ENCODE measurements at regions not wholly inside any gene's neighbourhood (a gene's known extent, or its start where the extent isn't known, plus 50 kb on each side); places are given as distances from the start of the nearest gene placed in this dataset.

DNA sequence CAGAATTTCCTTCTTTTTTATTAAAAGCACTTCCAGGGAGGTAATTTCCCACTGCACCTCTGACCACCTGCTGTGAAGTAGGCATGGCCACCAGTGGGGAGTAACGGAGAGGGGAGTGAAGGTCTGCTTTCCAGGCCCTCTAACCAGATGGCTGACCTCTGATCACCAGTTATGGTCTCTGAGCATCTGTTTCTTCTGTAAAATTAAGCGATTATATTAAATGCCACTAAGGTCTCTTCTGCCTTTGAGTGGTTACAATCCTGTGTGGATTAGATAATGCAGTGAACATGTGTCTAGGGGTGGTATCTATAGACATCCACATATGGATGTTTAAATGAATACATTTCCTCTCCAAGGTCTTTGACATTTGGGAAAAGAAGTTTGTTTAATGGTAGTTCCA, 199.6 kb downstream of the HERPUD2 start:
- no peak for TF ChIP-seq EZH2 (IDR thresholded peaks at IDR 0.05; ENCODE audit: borderline replicate concordance, low read depth, low read length, severe bottlenecking)
- TF ChIP-seq, protein P1, sequence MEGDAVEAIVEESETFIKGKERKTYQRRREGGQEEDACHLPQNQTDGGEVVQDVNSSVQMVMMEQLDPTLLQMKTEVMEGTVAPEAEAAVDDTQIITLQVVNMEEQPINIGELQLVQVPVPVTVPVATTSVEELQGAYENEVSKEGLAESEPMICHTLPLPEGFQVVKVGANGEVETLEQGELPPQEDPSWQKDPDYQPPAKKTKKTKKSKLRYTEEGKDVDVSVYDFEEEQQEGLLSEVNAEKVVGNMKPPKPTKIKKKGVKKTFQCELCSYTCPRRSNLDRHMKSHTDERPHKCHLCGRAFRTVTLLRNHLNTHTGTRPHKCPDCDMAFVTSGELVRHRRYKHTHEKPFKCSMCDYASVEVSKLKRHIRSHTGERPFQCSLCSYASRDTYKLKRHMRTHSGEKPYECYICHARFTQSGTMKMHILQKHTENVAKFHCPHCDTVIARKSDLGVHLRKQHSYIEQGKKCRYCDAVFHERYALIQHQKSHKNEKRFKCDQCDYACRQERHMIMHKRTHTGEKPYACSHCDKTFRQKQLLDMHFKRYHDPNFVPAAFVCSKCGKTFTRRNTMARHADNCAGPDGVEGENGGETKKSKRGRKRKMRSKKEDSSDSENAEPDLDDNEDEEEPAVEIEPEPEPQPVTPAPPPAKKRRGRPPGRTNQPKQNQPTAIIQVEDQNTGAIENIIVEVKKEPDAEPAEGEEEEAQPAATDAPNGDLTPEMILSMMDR (IDR thresholded peaks at IDR 0.05; ENCODE audit: borderline replicate concordance, extremely low read depth, low read length, poor library complexity, severe bottlenecking) = no peak
- no peaks in the 10 kb centered on the region for H4K20me1 ChIP-seq (ENCODE audit: insufficient read depth, low read length)
- no peaks in the 10 kb centered on the region for H3K79me2 ChIP-seq (ENCODE audit: insufficient read depth, low read length)
- DNase-seq (no peak), ATAC-seq (ENCODE audit: insufficient read depth, low read depth) (no peak)
- H3K9me3 ChIP-seq (ENCODE audit: insufficient read depth, low read length, severe bottlenecking) = no peaks in the 10 kb centered on the region
- no peaks in the 10 kb centered on the region for H3K4me1 ChIP-seq (ENCODE audit: insufficient read depth, low read length)
- H3K4me2 ChIP-seq (ENCODE audit: insufficient read depth, low read length) = no peak overlapping the region
- H3K4me3 ChIP-seq (ENCODE audit: low read depth in 1 of 2, low read length in 2 of 2) = no peak overlapping the region
- H3K27ac ChIP-seq (ENCODE audit: low read length) = no peak overlapping the region
- peaks cover 16% of the 10 kb centered on the region for H3K27me3 ChIP-seq (ENCODE audit: insufficient read depth, low read length, poor library complexity)
- no peak overlapping the region for H2AFZ ChIP-seq (ENCODE audit: low read depth, low read length)
- no peaks in the 10 kb centered on the region for H3K36me3 ChIP-seq (ENCODE audit: insufficient read depth, low read length)
- no peak overlapping the region for H3K9ac ChIP-seq (ENCODE audit: low read depth, low read length)

DNA sequence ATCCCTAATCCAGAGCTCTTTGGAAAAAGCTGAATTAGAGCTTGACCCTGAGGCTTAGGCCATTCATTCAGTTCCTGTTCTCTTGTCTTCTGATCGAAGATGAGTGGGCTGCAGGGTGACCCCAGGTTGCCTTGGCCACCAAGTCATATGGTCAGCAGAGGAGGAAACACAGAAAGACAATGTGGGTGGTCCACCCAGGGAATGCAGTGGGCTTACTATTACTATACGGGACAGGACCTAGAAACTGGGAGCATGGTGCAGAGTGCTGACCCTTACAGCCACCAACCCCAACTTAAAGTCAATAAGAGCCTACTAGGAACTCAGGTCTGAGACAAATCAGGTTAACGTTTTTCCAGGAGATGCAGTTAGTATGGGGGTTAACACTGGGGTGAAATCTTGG, 200.5 kb downstream of the HERPUD2 start:
- TF ChIP-seq, protein P1 (IDR thresholded peaks at IDR 0.05; ENCODE audit: borderline replicate concordance, extremely low read depth, low read length, poor library complexity, severe bottlenecking) = no peak
- no peak for TF ChIP-seq EZH2 (IDR thresholded peaks at IDR 0.05; ENCODE audit: borderline replicate concordance, low read depth, low read length, severe bottlenecking)
- Histone ChIP-seq H2AFZ (ENCODE audit: low read depth, low read length) (no peak overlapping the region), H3K9ac (ENCODE audit: low read depth, low read length) (no peak overlapping the region), H3K4me1 (ENCODE audit: insufficient read depth, low read length) (no peaks in the 10 kb centered on the region), H3K4me3 (ENCODE audit: low read depth in 1 of 2, low read length in 2 of 2) (no peak overlapping the region), H3K27ac (ENCODE audit: low read length) (no peak overlapping the region), H3K27me3 (ENCODE audit: insufficient read depth, low read length, poor library complexity) (peaks cover 16% of the 10 kb centered on the region), H3K36me3 (ENCODE audit: insufficient read depth, low read length) (no peaks in the 10 kb centered on the region), H4K20me1 (ENCODE audit: insufficient read depth, low read length) (no peaks in the 10 kb centered on the region), H3K4me2 (ENCODE audit: insufficient read depth, low read length) (no peak overlapping the region), H3K9me3 (ENCODE audit: insufficient read depth, low read length, severe bottlenecking) (no peaks in the 10 kb centered on the region), H3K79me2 (ENCODE audit: insufficient read depth, low read length) (no peaks in the 10 kb centered on the region)
- ATAC-seq (ENCODE audit: insufficient read depth, low read depth) (no peak), DNase-seq (no peak)

DNA sequence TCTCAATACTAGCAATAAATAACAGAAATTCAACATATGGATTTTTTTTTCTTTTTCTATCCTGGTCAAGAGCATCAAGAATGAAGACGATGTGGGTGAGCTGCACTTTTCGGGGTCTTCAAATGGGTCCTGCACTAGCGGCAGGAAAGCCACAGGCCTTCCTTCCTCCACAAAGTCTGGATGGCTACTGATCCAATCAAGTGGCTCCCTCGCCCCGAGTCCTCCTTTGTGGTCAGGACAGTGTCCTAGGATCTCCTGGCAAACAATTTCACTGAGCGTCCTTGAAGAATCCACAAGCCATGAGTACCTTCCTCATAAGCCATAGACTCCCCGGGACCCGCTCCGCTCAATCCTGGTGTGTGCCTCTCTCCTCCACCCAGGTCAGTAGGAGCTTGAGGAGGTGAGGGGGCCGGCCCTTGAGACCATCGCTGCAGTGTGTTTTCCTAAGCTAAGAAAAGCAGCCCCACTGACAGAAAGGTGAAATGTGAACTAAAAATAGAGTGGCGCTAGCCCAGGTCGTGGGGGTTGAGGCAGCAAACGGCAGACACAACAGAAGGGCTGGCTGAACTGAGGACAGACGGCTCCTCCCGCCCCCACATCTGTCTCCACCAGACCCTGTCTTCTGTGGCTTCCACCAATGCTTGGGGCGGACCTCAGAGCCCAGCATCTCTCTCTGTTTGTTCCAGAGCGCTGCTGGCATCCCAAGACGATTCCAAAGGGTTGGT, 202.3 kb downstream of the HERPUD2 start:
- Histone ChIP-seq H3K27me3 (ENCODE audit: insufficient read depth, low read length, poor library complexity) (peaks cover 17% of the 10 kb centered on the region), H3K79me2 (ENCODE audit: insufficient read depth, low read length) (no peaks in the 10 kb centered on the region), H3K27ac (ENCODE audit: low read length) (no peak overlapping the region), H3K9ac (ENCODE audit: low read depth, low read length) (no peak overlapping the region), H4K20me1 (ENCODE audit: insufficient read depth, low read length) (no peaks in the 10 kb centered on the region), H3K9me3 (ENCODE audit: insufficient read depth, low read length, severe bottlenecking) (no peaks in the 10 kb centered on the region), H2AFZ (ENCODE audit: low read depth, low read length) (no peak overlapping the region), H3K36me3 (ENCODE audit: insufficient read depth, low read length) (no peaks in the 10 kb centered on the region), H3K4me3 (ENCODE audit: low read depth in 1 of 2, low read length in 2 of 2) (no peak overlapping the region), H3K4me1 (ENCODE audit: insufficient read depth, low read length) (no peaks in the 10 kb centered on the region), H3K4me2 (ENCODE audit: insufficient read depth, low read length) (no peak overlapping the region)
- ATAC-seq (ENCODE audit: insufficient read depth, low read depth) (no peak), DNase-seq (no peak)
- TF ChIP-seq EZH2 (IDR thresholded peaks at IDR 0.05; ENCODE audit: borderline replicate concordance, low read depth, low read length, severe bottlenecking) = no peak
- TF ChIP-seq, protein P1 (IDR thresholded peaks at IDR 0.05; ENCODE audit: borderline replicate concordance, extremely low read depth, low read length, poor library complexity, severe bottlenecking) = no peak

All from DND-41 (cell line).